HL-60 (cell line): ENCODE measurements at regions not wholly inside any gene's neighbourhood (a gene's known extent, or its start where the extent isn't known, plus 50 kb on each side); places are given as distances from the start of the nearest gene placed in this dataset.

Experiments used
- DNase-seq, 2 experiments: peaks; one replicate each; pipeline ENCODE4 v3.0.0-alpha.2; 2010 to 2020; ENCODE audit warnings: low read depth in 1 of 2, low spot score in 1 of 2
- H3K27ac ChIP-seq: fragments of 250-450 bp; sonication (Bioruptor Pico); replicated peaks from 2 replicates; pipeline ENCODE4 v1.5.1; 2020; ENCODE audit warnings: mild to moderate bottlenecking, moderate library complexity
- H3K27me3 ChIP-seq: fragments of 250-450 bp; sonication (Bioruptor Pico); 2 replicates; pipeline ENCODE4 v1.5.1; 2021; ENCODE audit warnings: mild to moderate bottlenecking, moderate library complexity; ENCODE audit not compliant: insufficient read depth, poor library complexity, severe bottlenecking
- H3K4me3 ChIP-seq: replicated peaks from 2 replicates; pipeline ENCODE4 v1.5.1; 2011; ENCODE audit warnings: mild to moderate bottlenecking, control low read depth, low read length; ENCODE audit not compliant: insufficient read depth
- CTCF ChIP-seq: IDR thresholded peaks from one replicate; pipeline ENCODE4 v1.5.1; 2011; ENCODE audit warnings: low read length, control low read depth, inconsistent platforms; ENCODE audit not compliant: insufficient read depth
- GABPA ChIP-seq: IDR thresholded peaks from 2 replicates; pipeline ENCODE4 v1.6.1; 2012; ENCODE audit warnings: low read depth
- POLR2AphosphoS5 ChIP-seq: IDR thresholded peaks from 2 replicates; pipeline ENCODE4 v1.6.1; 2012; ENCODE audit warnings: low read depth
- REST ChIP-seq: IDR thresholded peaks from 2 replicates; pipeline ENCODE4 v1.6.1; 2012; ENCODE audit warnings: low read depth; ENCODE audit not compliant: insufficient replicate concordance
- SPI1 ChIP-seq: IDR thresholded peaks from 2 replicates; pipeline ENCODE4 v1.6.1; 2012; ENCODE audit warnings: low read depth, mild to moderate bottlenecking, borderline replicate concordance

GRCh38 chr2:57842531-57842930 lies 204.1 kb upstream of the VRK2 start:
- no peak for DNase-seq
- H3K27ac ChIP-seq = no peak overlapping the region
- TF ChIP-seq SPI1 (no peak), GABPA (no peak), REST (no peak), POLR2AphosphoS5 (no peak), CTCF (no peak)

GRCh38 chr2:57843158-57843557 lies 203.4 kb upstream of the VRK2 start:
- no peak overlapping the region for H3K27ac ChIP-seq
- no peak overlapping the region for H3K4me3 ChIP-seq
- no peak for DNase-seq
- no peaks in the 10 kb centered on the region for H3K27me3 ChIP-seq
- TF ChIP-seq CTCF (no peak), POLR2AphosphoS5 (no peak), GABPA (no peak), SPI1 (no peak), REST (no peak)

More at GRCh38 chr2:57842531-57842930, 204.1 kb upstream of the VRK2 start:
- H3K27me3 ChIP-seq = no peaks in the 10 kb centered on the region
- H3K4me3 ChIP-seq = no peak overlapping the region

GRCh38 chr2:57848723-57849122 lies 197.9 kb upstream of the VRK2 start:
- no peak for TF ChIP-seq GABPA
- no peak for TF ChIP-seq POLR2AphosphoS5
- TF ChIP-seq SPI1 = no peak
- no peak for TF ChIP-seq CTCF
- TF ChIP-seq REST = no peak
- H3K27ac ChIP-seq = no peak overlapping the region
- H3K4me3 ChIP-seq = no peak overlapping the region
- H3K27me3 ChIP-seq = no peaks in the 10 kb centered on the region
- DNase-seq = no peak
